ENCODE measurements at regions not wholly inside any gene's neighbourhood (a gene's known extent, or its start where the extent isn't known, plus 50 kb on each side); places are given as distances from the start of the nearest gene placed in this dataset.

DNA sequence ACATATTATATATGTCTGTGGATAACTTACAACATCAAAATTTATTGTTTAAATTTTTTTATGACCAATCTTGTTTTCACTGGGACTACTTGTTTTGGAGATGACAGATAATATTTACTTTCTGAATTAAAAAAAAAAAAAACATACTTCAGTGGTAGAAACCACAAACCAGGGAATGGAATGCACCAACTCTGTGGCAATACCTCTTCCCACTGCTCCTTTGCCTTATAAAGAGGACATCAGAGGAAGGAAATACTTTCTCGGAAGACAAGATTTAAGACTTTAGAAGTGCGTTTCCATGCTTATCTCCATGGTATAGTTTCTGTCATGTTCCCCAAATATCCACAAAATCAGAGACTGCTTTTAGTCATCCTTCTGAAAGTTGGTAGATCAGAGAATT lies 1241.1 kb upstream of the EYS start (continued):
- TF ChIP-seq, protein P1, sequence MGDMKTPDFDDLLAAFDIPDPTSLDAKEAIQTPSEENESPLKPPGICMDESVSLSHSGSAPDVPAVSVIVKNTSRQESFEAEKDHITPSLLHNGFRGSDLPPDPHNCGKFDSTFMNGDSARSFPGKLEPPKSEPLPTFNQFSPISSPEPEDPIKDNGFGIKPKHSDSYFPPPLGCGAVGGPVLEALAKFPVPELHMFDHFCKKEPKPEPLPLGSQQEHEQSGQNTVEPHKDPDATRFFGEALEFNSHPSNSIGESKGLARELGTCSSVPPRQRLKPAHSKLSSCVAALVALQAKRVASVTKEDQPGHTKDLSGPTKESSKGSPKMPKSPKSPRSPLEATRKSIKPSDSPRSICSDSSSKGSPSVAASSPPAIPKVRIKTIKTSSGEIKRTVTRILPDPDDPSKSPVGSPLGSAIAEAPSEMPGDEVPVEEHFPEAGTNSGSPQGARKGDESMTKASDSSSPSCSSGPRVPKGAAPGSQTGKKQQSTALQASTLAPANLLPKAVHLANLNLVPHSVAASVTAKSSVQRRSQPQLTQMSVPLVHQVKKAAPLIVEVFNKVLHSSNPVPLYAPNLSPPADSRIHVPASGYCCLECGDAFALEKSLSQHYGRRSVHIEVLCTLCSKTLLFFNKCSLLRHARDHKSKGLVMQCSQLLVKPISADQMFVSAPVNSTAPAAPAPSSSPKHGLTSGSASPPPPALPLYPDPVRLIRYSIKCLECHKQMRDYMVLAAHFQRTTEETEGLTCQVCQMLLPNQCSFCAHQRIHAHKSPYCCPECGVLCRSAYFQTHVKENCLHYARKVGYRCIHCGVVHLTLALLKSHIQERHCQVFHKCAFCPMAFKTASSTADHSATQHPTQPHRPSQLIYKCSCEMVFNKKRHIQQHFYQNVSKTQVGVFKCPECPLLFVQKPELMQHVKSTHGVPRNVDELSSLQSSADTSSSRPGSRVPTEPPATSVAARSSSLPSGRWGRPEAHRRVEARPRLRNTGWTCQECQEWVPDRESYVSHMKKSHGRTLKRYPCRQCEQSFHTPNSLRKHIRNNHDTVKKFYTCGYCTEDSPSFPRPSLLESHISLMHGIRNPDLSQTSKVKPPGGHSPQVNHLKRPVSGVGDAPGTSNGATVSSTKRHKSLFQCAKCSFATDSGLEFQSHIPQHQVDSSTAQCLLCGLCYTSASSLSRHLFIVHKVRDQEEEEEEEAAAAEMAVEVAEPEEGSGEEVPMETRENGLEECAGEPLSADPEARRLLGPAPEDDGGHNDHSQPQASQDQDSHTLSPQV (IDR thresholded peaks at IDR 0.05), result no peak
- TF ChIP-seq SNIP1 (IDR thresholded peaks at IDR 0.05; ENCODE audit: low read depth), result no peak
- no peak for TF ChIP-seq ERF (CRISPR knock-in tag; IDR thresholded peaks at IDR 0.05)
- no peak for TF ChIP-seq FOXK1 (CRISPR knock-in tag; IDR thresholded peaks at IDR 0.05; ENCODE audit: borderline replicate concordance)
- TF ChIP-seq ZNF232 (CRISPR knock-in tag; IDR thresholded peaks at IDR 0.05), result no peak

DNA sequence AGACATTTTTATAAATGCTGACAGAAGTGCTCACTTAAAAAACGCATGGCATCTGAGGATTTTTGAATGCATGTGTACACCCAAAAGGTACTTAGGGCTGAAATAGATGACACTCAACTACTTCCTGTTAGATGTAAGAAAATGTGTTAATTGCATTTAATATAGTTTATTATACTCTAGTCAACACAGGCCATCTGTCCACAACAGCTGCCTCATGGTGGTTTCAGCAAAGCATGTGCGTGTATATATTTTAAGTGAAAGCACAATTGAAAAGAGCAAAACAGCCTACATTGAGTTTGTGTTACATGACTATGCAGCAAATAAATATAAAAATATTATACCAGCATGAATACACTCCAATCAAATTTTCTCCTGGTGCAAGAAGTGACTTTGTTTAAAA lies 1233.0 kb upstream of the EYS start:
- POLR2A ChIA-PET, result no interaction called here
- Histone ChIP-seq H3K4me3 (no peak overlapping the region), H3K9ac (ENCODE audit: insufficient read depth in 1 of 2, low read depth in 2 of 2, low read length in 2 of 2) (no peak overlapping the region), H3K4me1 (replicated peaks in 1 of 2; ENCODE audit: control insufficient read depth in 2 of 2, insufficient read depth in 2 of 2, low read length in 2 of 2) (no peaks in the 10 kb centered on the region), H2AFZ (ENCODE audit: low read depth, low read length) (no peak overlapping the region), H3K4me2 (ENCODE audit: insufficient read depth, low read length) (no peak overlapping the region), H3K9me3 (replicated peaks; ENCODE audit: control insufficient read depth, insufficient read depth, low read depth, low read length) (no peaks in the 10 kb centered on the region), H3K27me3 (ENCODE audit: control insufficient read depth in 2 of 2, insufficient read depth in 2 of 2, low read length in 2 of 2) (no peaks in the 10 kb centered on the region), H3K36me3 (ENCODE audit: control insufficient read depth, insufficient read depth, low read length) (no peaks in the 10 kb centered on the region), H4K20me1 (replicated peaks; ENCODE audit: control insufficient read depth, insufficient read depth, low read length) (no peaks in the 10 kb centered on the region), H3K27ac (ENCODE audit: extremely low read depth, low read depth, low read length) (no peak overlapping the region), H3K79me2 (ENCODE audit: control insufficient read depth, insufficient read depth, low read length) (no peaks in the 10 kb centered on the region), H3K9me1 (ENCODE audit: control insufficient read depth, insufficient read depth, low read length) (no peaks in the 10 kb centered on the region)
- intact Hi-C loops (cut with micrococcal nuclease) (no loop called here), in situ Hi-C loops (cut with MboI) (no loop called here)
- TF ChIP-seq POLR2AphosphoS5 (IDR thresholded peaks at IDR 0.05; ENCODE audit: control insufficient read depth, insufficient read depth, low read depth, low read length) (no peak), EP400 (IDR thresholded peaks at IDR 0.05) (no peak), ZNF12 (CRISPR knock-in tag; IDR thresholded peaks at IDR 0.05) (no peak), STAT5B (CRISPR knock-in tag; IDR thresholded peaks at IDR 0.05) (no peak), TOE1 (IDR thresholded peaks at IDR 0.05; ENCODE audit: borderline replicate concordance) (no peak), TOE1 (CRISPR knock-in tag; IDR thresholded peaks at IDR 0.05; ENCODE audit: borderline replicate concordance, low read depth) (no peak), ZNF217 (CRISPR knock-in tag; IDR thresholded peaks at IDR 0.05) (no peak), CBX3 (IDR thresholded peaks at IDR 0.05; ENCODE audit: borderline replicate concordance in 1 of 2, low read length in 2 of 2) (no peak)
- TF ChIP-seq, protein P2, sequence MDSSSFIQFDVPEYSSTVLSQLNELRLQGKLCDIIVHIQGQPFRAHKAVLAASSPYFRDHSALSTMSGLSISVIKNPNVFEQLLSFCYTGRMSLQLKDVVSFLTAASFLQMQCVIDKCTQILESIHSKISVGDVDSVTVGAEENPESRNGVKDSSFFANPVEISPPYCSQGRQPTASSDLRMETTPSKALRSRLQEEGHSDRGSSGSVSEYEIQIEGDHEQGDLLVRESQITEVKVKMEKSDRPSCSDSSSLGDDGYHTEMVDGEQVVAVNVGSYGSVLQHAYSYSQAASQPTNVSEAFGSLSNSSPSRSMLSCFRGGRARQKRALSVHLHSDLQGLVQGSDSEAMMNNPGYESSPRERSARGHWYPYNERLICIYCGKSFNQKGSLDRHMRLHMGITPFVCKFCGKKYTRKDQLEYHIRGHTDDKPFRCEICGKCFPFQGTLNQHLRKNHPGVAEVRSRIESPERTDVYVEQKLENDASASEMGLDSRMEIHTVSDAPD (CRISPR knock-in tag; IDR thresholded peaks at IDR 0.05), result no peak
- CTCF ChIA-PET (ENCODE audit: low intra/inter-chr PET ratio), result no interaction called here
- no TSS peak for BruUV-seq (replicated peaks)
- no peak for ATAC-seq
- FAIRE-seq, result no peak
- DNase-seq (ENCODE audit: extremely low read depth in 1 of 4, low spot score in 3 of 4), result no peak
- WGBS (ENCODE audit: insufficient coverage, low coverage, missing lambda C conversion rate), result 8% methylated on average over 2 of the region's 2 CpGs

Data from K562 (cell line).